ENCODE measurements at regions not wholly inside any gene's neighbourhood (a gene's known extent, or its start where the extent isn't known, plus 50 kb on each side); places are given as distances from the start of the nearest gene placed in this dataset.

DNA sequence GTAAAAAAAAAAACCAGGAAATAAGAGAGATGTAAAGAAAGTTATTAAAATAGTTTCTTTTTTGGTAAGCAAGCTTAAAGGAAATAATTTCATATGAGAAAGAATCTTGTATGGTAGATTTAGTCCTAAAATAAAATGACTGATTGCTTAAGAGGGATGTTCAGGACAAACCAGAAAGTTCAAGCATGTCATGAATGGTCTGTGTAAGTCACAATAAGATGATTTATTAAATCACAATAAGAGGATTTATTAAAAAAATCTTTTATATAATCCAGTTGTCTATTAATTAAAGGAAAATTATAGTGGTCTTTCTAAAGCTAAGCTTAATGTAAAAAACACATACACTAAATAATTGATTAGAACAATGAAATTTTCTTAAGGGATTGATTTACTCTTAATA lies 91.8 kb upstream of the OR13F1 start:
- intact Hi-C loops (cut with micrococcal nuclease) = no loop called here
- Histone ChIP-seq H4K20me1 (replicated peaks; ENCODE audit: control insufficient read depth, extremely low read depth, insufficient read depth, low read length) (no peaks in the 10 kb centered on the region), H3K36me3 (ENCODE audit: control insufficient read depth in 2 of 2, extremely low read depth in 1 of 2, insufficient read depth in 2 of 2, low read length in 2 of 2) (no peaks in the 10 kb centered on the region), H3K4me3 (replicated peaks in 1 of 3; ENCODE audit: insufficient read depth in 1 of 3, low read depth in 1 of 3, low read length in 3 of 3) (no peak overlapping the region), H3K27me3 (ENCODE audit: control insufficient read depth in 2 of 2, insufficient read depth in 2 of 2, low read length in 2 of 2) (no peaks in the 10 kb centered on the region), H3K9me1 (replicated peaks; ENCODE audit: control insufficient read depth, extremely low read depth, insufficient read depth, low read length) (no peaks in the 10 kb centered on the region), H2AFZ (ENCODE audit: low read depth, low read length) (no peak overlapping the region), H3K4me2 (ENCODE audit: insufficient read depth, low read length) (no peak overlapping the region), H3K4me1 (ENCODE audit: control insufficient read depth, extremely low read depth, insufficient read depth, low read length) (no peaks in the 10 kb centered on the region), H3K9me3 (replicated peaks; ENCODE audit: control insufficient read depth, insufficient read depth, low read length) (no peaks in the 10 kb centered on the region), H3K9ac (replicated peaks; ENCODE audit: extremely low read depth, insufficient read depth, low read length) (no peak overlapping the region), H3K79me2 (ENCODE audit: control insufficient read depth, insufficient read depth, low read length) (no peaks in the 10 kb centered on the region), H3K27ac (ENCODE audit: insufficient read depth, low read depth, low read length) (no peak overlapping the region)
- TF ChIP-seq FOS (IDR thresholded peaks at IDR 0.05; ENCODE audit: borderline replicate concordance, insufficient read depth, low read length) (no peak), GATA2 (IDR thresholded peaks at IDR 0.05; ENCODE audit: insufficient read depth, insufficient read length, low read depth, low read length) (no peak), POLR2A (IDR thresholded peaks at IDR 0.05; ENCODE audit: low read depth, low read length) (no peak), MYC (IDR thresholded peaks at IDR 0.05; ENCODE audit: low read depth, low read length) (no peak), POLR2AphosphoS5 (IDR thresholded peaks at IDR 0.05; ENCODE audit: insufficient read depth, low read depth, low read length) (no peak), EZH2 (IDR thresholded peaks at IDR 0.05; ENCODE audit: borderline replicate concordance, low read depth, low read length, severe bottlenecking) (no peak), JUN (IDR thresholded peaks at IDR 0.05; ENCODE audit: borderline replicate concordance, insufficient read depth, insufficient read length, low read depth) (no peak)
- TF ChIP-seq, protein P1, sequence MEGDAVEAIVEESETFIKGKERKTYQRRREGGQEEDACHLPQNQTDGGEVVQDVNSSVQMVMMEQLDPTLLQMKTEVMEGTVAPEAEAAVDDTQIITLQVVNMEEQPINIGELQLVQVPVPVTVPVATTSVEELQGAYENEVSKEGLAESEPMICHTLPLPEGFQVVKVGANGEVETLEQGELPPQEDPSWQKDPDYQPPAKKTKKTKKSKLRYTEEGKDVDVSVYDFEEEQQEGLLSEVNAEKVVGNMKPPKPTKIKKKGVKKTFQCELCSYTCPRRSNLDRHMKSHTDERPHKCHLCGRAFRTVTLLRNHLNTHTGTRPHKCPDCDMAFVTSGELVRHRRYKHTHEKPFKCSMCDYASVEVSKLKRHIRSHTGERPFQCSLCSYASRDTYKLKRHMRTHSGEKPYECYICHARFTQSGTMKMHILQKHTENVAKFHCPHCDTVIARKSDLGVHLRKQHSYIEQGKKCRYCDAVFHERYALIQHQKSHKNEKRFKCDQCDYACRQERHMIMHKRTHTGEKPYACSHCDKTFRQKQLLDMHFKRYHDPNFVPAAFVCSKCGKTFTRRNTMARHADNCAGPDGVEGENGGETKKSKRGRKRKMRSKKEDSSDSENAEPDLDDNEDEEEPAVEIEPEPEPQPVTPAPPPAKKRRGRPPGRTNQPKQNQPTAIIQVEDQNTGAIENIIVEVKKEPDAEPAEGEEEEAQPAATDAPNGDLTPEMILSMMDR (IDR thresholded peaks at IDR 0.05; ENCODE audit: extremely low read depth in 1 of 2, insufficient read depth in 1 of 2, low read depth in 1 of 2, low read length in 2 of 2) = no peak
- no TSS peak for BruUV-seq (replicated peaks)
- dilution Hi-C loops (cut with MboI; ENCODE audit: extremely low pct_ligation_motif_present, low sequenced_read_pairs) = no loop called here
- ChIA-PET POLR2A (no interaction called here), CTCF (no interaction called here)
- DNase-seq (ENCODE audit: low read depth, low spot score) (no peak), FAIRE-seq (no peak)

All from endothelial cell of umbilical vein (primary cell).